Psoas muscle (tissue), 7 donors: ENCODE measurements at regions not wholly inside any gene's neighbourhood (a gene's known extent, or its start where the extent isn't known, plus 50 kb on each side); places are given as distances from the start of the nearest gene placed in this dataset.

Experiments used
- ATAC-seq, 4 donors: fragments of 200-7000 bp; cut with Tn5 transposase; one replicate each; pipeline ENCODE4 v1.9.1; 2020; ENCODE audit warnings: moderate library complexity in 3 of 4, mild to moderate bottlenecking in 2 of 4
- DNase-seq, 2 donors: peaks; one replicate each; pipeline ENCODE4 v3.0.0-alpha.2; 2020
- H3K27ac ChIP-seq: fragments of 200-600 bp; one replicate; pipeline ENCODE4 v1.8.0; 2022
- H3K27me3 ChIP-seq, 3 donors: fragments of 200-600 bp in 1 of 3; one replicate each; pipeline versions ENCODE4 v1.6.1 to v1.8.0; 2013 to 2022; ENCODE audit warnings: low read length in 2 of 3, mild to moderate bottlenecking in 2 of 3, moderate library complexity in 1 of 3; ENCODE audit not compliant: insufficient read depth in 3 of 3
- H3K36me3 ChIP-seq, 2 donors: fragments of 200-600 bp in 1 of 2; one replicate each; pipeline versions ENCODE4 v1.6.1 to v1.8.0; 2013 to 2022; ENCODE audit warnings: low read depth in 1 of 2, mild to moderate bottlenecking in 1 of 2, moderate library complexity in 1 of 2; ENCODE audit not compliant: insufficient read depth in 1 of 2
- H3K4me1 ChIP-seq: fragments of 200-600 bp; one replicate; pipeline ENCODE4 v1.8.0; 2022
- H3K4me3 ChIP-seq: fragments of 200-600 bp; one replicate; pipeline ENCODE4 v1.8.0; 2022; ENCODE audit warnings: mild to moderate bottlenecking
- H3K9me3 ChIP-seq: fragments of 200-600 bp; one replicate; pipeline ENCODE4 v1.8.0; 2022
- WGBS, 3 donors: extraction: QIAGEN DNeasy Blood & Tissue Kit; methylation state at CpG; one replicate each; pipeline versions ENCODE4 v1.1.6 to v1.1.7; 2013; 5-methylcytosine and 5-hydroxymethylcytosine counted together
- intact Hi-C, 2 donors: fragments of 100-400 bp; cut with DNase I; formaldehyde crosslinking; loops; one replicate each; pipeline versions ENCODE4 v1.11.0 to v1.14.2; 2022
- TF ChIP-seq, protein P1 (sequence below): fragments of 200-600 bp; IDR thresholded peaks from one replicate; pipeline ENCODE4 v1.8.0; 2022; ENCODE audit warnings: antibody characterized with exemption
- donor health status: healthy with polysubstance abuse.
- donor health status: DM: no; HTN: no; CAD: no; lungs with moderate emphysema.
- donor health status: Bipolar disorder and iron deficiency.
- donor health status: healthy.
- donor health status: DM: yes; HTN: yes; CAD: no.
- donor health status: DM: no; HTN: no; CAD: no.
- donor health status: DM: yes; HTN: yes; CAD: no.

- no peak overlapping the region for H3K27ac ChIP-seq
- no peaks in the 10 kb centered on the region for H3K36me3 ChIP-seq
- ATAC-seq = no peak
- H3K27me3 ChIP-seq = no peaks in the 10 kb centered on the region
- H3K4me1 ChIP-seq = no peaks in the 10 kb centered on the region
- TF ChIP-seq, protein P1, sequence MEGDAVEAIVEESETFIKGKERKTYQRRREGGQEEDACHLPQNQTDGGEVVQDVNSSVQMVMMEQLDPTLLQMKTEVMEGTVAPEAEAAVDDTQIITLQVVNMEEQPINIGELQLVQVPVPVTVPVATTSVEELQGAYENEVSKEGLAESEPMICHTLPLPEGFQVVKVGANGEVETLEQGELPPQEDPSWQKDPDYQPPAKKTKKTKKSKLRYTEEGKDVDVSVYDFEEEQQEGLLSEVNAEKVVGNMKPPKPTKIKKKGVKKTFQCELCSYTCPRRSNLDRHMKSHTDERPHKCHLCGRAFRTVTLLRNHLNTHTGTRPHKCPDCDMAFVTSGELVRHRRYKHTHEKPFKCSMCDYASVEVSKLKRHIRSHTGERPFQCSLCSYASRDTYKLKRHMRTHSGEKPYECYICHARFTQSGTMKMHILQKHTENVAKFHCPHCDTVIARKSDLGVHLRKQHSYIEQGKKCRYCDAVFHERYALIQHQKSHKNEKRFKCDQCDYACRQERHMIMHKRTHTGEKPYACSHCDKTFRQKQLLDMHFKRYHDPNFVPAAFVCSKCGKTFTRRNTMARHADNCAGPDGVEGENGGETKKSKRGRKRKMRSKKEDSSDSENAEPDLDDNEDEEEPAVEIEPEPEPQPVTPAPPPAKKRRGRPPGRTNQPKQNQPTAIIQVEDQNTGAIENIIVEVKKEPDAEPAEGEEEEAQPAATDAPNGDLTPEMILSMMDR = no peak
- no peaks in the 10 kb centered on the region for H3K9me3 ChIP-seq
- intact Hi-C loops = no loop called here
- WGBS, 3 donors = 75 to 81% (median 78%) methylated on average over 9 of the region's 9 CpGs
- H3K4me3 ChIP-seq = no peak overlapping the region
- DNase-seq = no peak
Observed at GRCh38 chr9:12633016-12633765, 60.0 kb upstream of the TYRP1 start.

DNA sequence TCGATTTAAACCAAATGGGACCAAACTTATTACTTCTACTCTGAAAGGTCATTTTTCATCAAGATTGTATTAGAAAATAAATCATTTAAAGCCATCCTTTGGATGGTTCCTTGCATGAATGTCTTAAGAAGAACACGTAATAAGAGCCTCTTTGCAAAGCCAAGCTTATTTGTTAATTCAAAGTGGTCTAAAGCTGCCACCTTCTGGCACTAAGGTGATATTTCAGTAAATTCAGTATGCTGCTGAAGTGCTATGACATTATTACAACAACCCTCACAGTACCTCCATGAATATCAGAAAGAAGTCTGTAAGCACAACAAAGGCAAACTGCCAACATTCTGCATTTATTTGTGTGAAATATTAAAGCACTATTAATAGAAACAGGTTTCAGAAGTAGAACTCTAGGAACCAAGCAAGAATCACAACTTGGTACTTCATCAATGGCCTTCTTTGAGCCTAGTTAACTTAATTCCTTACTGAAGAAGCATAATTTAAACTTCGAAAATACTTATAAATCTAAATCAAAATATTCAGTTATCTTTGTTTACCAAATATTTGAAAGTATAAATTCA, 53.1 kb upstream of the TYRP1 start:
- ATAC-seq = peak in 2 of 4 donors; percentile 64 to 66
- Histone ChIP-seq H3K4me1 (no peaks in the 10 kb centered on the region), H3K9me3 (no peaks in the 10 kb centered on the region), H3K27ac (no peak overlapping the region), H3K36me3 (no peaks in the 10 kb centered on the region), H3K4me3 (no peak overlapping the region), H3K27me3 (no peaks in the 10 kb centered on the region)
- DNase-seq = no peak
- intact Hi-C loops = no loop called here
- 35 to 42% (median 39%) methylated on average over 3 of the region's 3 CpGs for WGBS, 3 donors
- TF ChIP-seq, protein P1 = peak; percentile 56

GRCh38 chr9:12640866-12641636, 52.1 kb upstream of the TYRP1 start:
- no peaks in the 10 kb centered on the region for H3K9me3 ChIP-seq
- DNase-seq (no peak), ATAC-seq (no peak)
- H3K4me1 ChIP-seq = no peaks in the 10 kb centered on the region
- intact Hi-C loops = no loop called here
- no peak overlapping the region for H3K27ac ChIP-seq
- H3K27me3 ChIP-seq = no peaks in the 10 kb centered on the region
- WGBS, 3 donors = 53 to 68% (median 54%) methylated on average over 4 of the region's 4 CpGs
- H3K4me3 ChIP-seq = no peak overlapping the region
- H3K36me3 ChIP-seq = no peaks in the 10 kb centered on the region
- TF ChIP-seq, protein P1 = no peak
